CD4-positive, alpha-beta memory T cell (primary cell): ENCODE measurements at regions not wholly inside any gene's neighbourhood (a gene's known extent, or its start where the extent isn't known, plus 50 kb on each side); places are given as distances from the start of the nearest gene placed in this dataset.

ENCODE experiments used
- CTCF ChIA-PET: fragments of 350-600 bp; sonication (Branson Sonifier 250); formaldehyde crosslinking; loops from one replicate; lab custom pipeline; 2021; ENCODE audit warnings: inconsistent platforms; ENCODE audit not compliant: partially characterized antibody; lab: Charles Lee
- POLR2A ChIA-PET: fragments of 350-600 bp; sonication (Branson Sonifier 250); formaldehyde crosslinking; loops from one replicate; lab custom pipeline; 2021; ENCODE audit not compliant: partially characterized antibody; lab: Charles Lee
- DNase-seq, 5 donors: peaks; one replicate each; pipeline versions ENCODE4 v3.0.0 to v3.0.0-alpha.2; 2020 to 2022; ENCODE audit warnings: mixed read lengths in 1 of 5
- H3K27ac ChIP-seq: one replicate; pipeline ENCODE4 v1.7.0; 2013; ENCODE audit warnings: low read depth, low read length
- H3K27me3 ChIP-seq: 2 replicates; pipeline ENCODE4 v1.7.0; 2013; ENCODE audit warnings: mild to moderate bottlenecking, low read length, moderate library complexity; ENCODE audit not compliant: insufficient read depth
- H3K36me3 ChIP-seq: 2 replicates; pipeline ENCODE4 v1.7.0; 2013; ENCODE audit warnings: mild to moderate bottlenecking, low read length, moderate library complexity; ENCODE audit not compliant: insufficient read depth
- H3K4me1 ChIP-seq: 2 replicates; pipeline ENCODE4 v1.7.0; 2013; ENCODE audit warnings: mild to moderate bottlenecking, low read length, moderate library complexity; ENCODE audit not compliant: insufficient read depth
- H3K4me3 ChIP-seq, 2 donors: one replicate each; pipeline ENCODE4 v1.7.0; 2013; ENCODE audit warnings: low read length in 2 of 2, mild to moderate bottlenecking in 1 of 2
- H3K9me3 ChIP-seq, 2 donors: one replicate each; pipeline ENCODE4 v1.7.0; 2013; ENCODE audit warnings: low read length in 2 of 2, control low read depth in 1 of 2; ENCODE audit not compliant: control insufficient read depth in 1 of 2
- H3K27ac Mint-ChIP-seq, 7 donors: one replicate each; pipeline ENCODE4 v1.8.0; 2020 to 2021; ENCODE audit warnings: mixed read lengths in 7 of 7, mild to moderate bottlenecking in 6 of 7, inconsistent platforms in 3 of 7, moderate library complexity in 3 of 7
- H3K27me3 Mint-ChIP-seq, 2 donors: one replicate each; pipeline ENCODE4 v1.8.0; 2020 to 2021; ENCODE audit warnings: mixed read lengths in 2 of 2
- H3K36me3 Mint-ChIP-seq, 2 donors: one replicate each; pipeline ENCODE4 v1.8.0; 2020 to 2021; ENCODE audit warnings: mixed read lengths in 2 of 2, inconsistent platforms in 1 of 2, mild to moderate bottlenecking in 1 of 2
- H3K4me1 Mint-ChIP-seq, 4 donors: one replicate each; pipeline ENCODE4 v1.8.0; 2020 to 2021; ENCODE audit warnings: mixed read lengths in 4 of 4, mild to moderate bottlenecking in 1 of 4
- H3K4me3 Mint-ChIP-seq, 8 donors: one replicate each; pipeline ENCODE4 v1.8.0; 2020 to 2021; ENCODE audit warnings: mixed read lengths in 8 of 8, mild to moderate bottlenecking in 7 of 8, moderate library complexity in 6 of 8, inconsistent platforms in 3 of 8
- H3K9me3 Mint-ChIP-seq, 8 donors: one replicate each; pipeline ENCODE4 v1.8.0; 2020 to 2021; ENCODE audit warnings: mixed read lengths in 8 of 8, mild to moderate bottlenecking in 5 of 8, inconsistent platforms in 3 of 8, moderate library complexity in 1 of 8
- intact Hi-C: fragments of 100-400 bp; cut with micrococcal nuclease; formaldehyde crosslinking; loops from one replicate; pipeline ENCODE4 v1.15.1; 2023

- no peaks in the 10 kb centered on the region for H3K4me1 ChIP-seq
- no peaks in the 10 kb centered on the region for H3K36me3 Mint-ChIP-seq
- no peak overlapping the region for H3K27ac ChIP-seq
- POLR2A ChIA-PET, result no interaction called here
- H3K4me3 Mint-ChIP-seq, result no peak overlapping the region
- DNase-seq, result no peak
- peaks cover 0 to 11% (median 4%) of the 10 kb centered on the region in 8 donors for H3K9me3 Mint-ChIP-seq
- CTCF ChIA-PET, result no interaction called here
- intact Hi-C loops, result no loop called here
- no peaks in the 10 kb centered on the region for H3K27me3 Mint-ChIP-seq
- H3K27me3 ChIP-seq, result no peaks in the 10 kb centered on the region
- no peaks in the 10 kb centered on the region for H3K9me3 ChIP-seq
- no peak overlapping the region for H3K27ac Mint-ChIP-seq
- H3K4me3 ChIP-seq, result no peak overlapping the region
- H3K4me1 Mint-ChIP-seq, result no peaks in the 10 kb centered on the region
- H3K36me3 ChIP-seq, result no peaks in the 10 kb centered on the region
These were observed 119.4 kb upstream of the ROBO1 start for GRCh38 chr3:79887213-79887612.

DNA sequence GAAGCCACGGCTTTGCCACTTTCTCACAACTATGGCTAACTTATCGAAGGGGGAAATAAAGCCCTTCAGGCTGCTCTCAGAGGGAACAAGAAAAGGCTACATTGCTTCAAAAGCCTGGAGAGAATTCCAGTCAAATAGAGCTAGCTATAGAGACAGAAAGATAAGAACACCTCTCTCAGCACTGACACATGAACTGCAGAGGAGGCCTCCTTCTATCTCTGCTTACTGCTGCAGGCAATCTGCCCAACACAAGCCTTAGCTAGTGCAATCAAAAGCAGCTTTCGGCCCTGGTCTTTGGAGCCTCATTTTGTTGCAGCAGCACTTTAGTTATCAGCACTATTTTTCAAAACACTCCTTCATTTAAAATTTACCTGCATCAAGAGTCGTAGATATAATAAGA lies 118.4 kb upstream of the ROBO1 start:
- H3K4me1 Mint-ChIP-seq, result no peaks in the 10 kb centered on the region
- Histone ChIP-seq H3K27me3 (no peaks in the 10 kb centered on the region), H3K36me3 (no peaks in the 10 kb centered on the region), H3K4me3 (no peak overlapping the region), H3K27ac (no peak overlapping the region), H3K4me1 (no peaks in the 10 kb centered on the region), H3K9me3 (no peaks in the 10 kb centered on the region)
- peaks cover 0 to 9% (median 2%) of the 10 kb centered on the region in 8 donors for H3K9me3 Mint-ChIP-seq
- intact Hi-C loops, result no loop called here
- DNase-seq, result no peak
- no peaks in the 10 kb centered on the region for H3K36me3 Mint-ChIP-seq
- no peak overlapping the region for H3K27ac Mint-ChIP-seq
- POLR2A ChIA-PET, result no interaction called here
- H3K27me3 Mint-ChIP-seq, result no peaks in the 10 kb centered on the region
- H3K4me3 Mint-ChIP-seq, result no peak overlapping the region
- CTCF ChIA-PET, result no interaction called here

DNA sequence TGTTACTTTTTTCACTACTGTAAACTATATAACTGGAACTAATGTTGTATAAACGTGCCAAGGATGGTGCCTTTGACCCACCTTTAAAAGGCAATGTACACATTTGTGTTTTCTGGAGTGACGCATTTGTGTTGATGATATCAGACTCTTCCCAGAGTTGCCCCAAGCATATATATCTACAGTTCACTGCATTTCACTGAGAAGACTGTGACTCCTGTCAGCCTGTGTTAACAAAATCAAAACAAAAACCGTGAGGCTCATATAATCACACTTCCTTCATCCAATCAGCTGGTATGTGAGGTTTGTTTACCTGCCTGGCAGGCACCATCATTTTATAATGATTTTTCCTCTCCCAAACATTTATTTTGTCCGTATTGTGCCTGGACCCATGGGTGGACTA lies 117.6 kb upstream of the ROBO1 start:
- intact Hi-C loops, result no loop called here
- H3K9me3 Mint-ChIP-seq, result peaks cover 0 to 9% (median 3%) of the 10 kb centered on the region in 8 donors
- no peaks in the 10 kb centered on the region for H3K4me1 Mint-ChIP-seq
- CTCF ChIA-PET, result no interaction called here
- no peaks in the 10 kb centered on the region for H3K36me3 ChIP-seq
- H3K27ac ChIP-seq, result no peak overlapping the region
- POLR2A ChIA-PET, result no interaction called here
- no peaks in the 10 kb centered on the region for H3K27me3 Mint-ChIP-seq
- no peak for DNase-seq
- H3K4me1 ChIP-seq, result no peaks in the 10 kb centered on the region
- no peak overlapping the region for H3K4me3 Mint-ChIP-seq
- no peaks in the 10 kb centered on the region for H3K9me3 ChIP-seq
- H3K36me3 Mint-ChIP-seq, result no peaks in the 10 kb centered on the region
- no peak overlapping the region for H3K27ac Mint-ChIP-seq
- H3K4me3 ChIP-seq, result no peak overlapping the region
- no peaks in the 10 kb centered on the region for H3K27me3 ChIP-seq

- no peaks in the 10 kb centered on the region for H3K27me3 Mint-ChIP-seq
- no peak overlapping the region for H3K4me3 ChIP-seq
- no peaks in the 10 kb centered on the region for H3K36me3 Mint-ChIP-seq
- intact Hi-C loops, result no loop called here
- no peak overlapping the region for H3K4me3 Mint-ChIP-seq
- H3K36me3 ChIP-seq, result no peaks in the 10 kb centered on the region
- no peak for DNase-seq
- no peaks in the 10 kb centered on the region for H3K27me3 ChIP-seq
- H3K4me1 ChIP-seq, result no peaks in the 10 kb centered on the region
- ChIA-PET POLR2A (no interaction called here), CTCF (no interaction called here)
- H3K27ac ChIP-seq, result no peak overlapping the region
- peaks cover 0 to 7% (median 0%) of the 10 kb centered on the region in 8 donors for H3K9me3 Mint-ChIP-seq
- no peaks in the 10 kb centered on the region for H3K9me3 ChIP-seq
- H3K4me1 Mint-ChIP-seq, result no peaks in the 10 kb centered on the region
- H3K27ac Mint-ChIP-seq, result no peak overlapping the region
These were observed 116.6 kb upstream of the ROBO1 start for GRCh38 chr3:79884354-79884753.

GRCh38 chr3:79881431-79881830 lies 113.6 kb upstream of the ROBO1 start:
- POLR2A ChIA-PET, result no interaction called here
- H3K27me3 ChIP-seq, result no peaks in the 10 kb centered on the region
- no peaks in the 10 kb centered on the region for H3K27me3 Mint-ChIP-seq

DNA sequence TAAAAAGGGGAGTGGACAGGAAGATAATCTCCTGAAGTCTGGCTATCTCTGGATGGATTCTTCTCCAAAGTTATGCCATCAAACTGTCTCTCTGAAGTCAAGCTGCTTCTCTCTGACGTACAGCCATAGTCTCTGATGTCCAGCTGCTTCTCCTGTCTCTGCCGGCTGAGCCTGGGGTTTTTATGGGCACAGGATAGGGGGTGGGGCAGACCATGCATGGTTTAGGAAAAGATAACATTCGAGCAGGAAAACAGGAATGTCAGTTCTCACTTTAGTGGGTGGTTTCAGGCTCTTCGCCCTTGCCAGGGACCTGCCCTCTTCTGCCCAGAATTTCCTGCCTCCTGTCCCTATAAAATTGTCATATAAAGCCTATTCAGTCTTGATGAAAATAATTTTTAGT lies 110.9 kb upstream of the ROBO1 start:
- H3K27ac ChIP-seq, result no peak overlapping the region
- H3K9me3 Mint-ChIP-seq, result peaks cover 0 to 13% (median 4%) of the 10 kb centered on the region in 8 donors
- ChIA-PET CTCF (no interaction called here), POLR2A (no interaction called here)
- no peaks in the 10 kb centered on the region for H3K36me3 ChIP-seq
- no peak overlapping the region for H3K4me3 ChIP-seq
- H3K36me3 Mint-ChIP-seq, result no peaks in the 10 kb centered on the region
- no peaks in the 10 kb centered on the region for H3K4me1 ChIP-seq
- H3K4me3 Mint-ChIP-seq, result no peak overlapping the region
- H3K27me3 Mint-ChIP-seq, result no peaks in the 10 kb centered on the region
- H3K27me3 ChIP-seq, result no peaks in the 10 kb centered on the region
- intact Hi-C loops, result no loop called here
- DNase-seq, result no peak
- H3K27ac Mint-ChIP-seq, result no peak overlapping the region
- H3K9me3 ChIP-seq, result peaks cover 0 to 6% of the 10 kb centered on the region in 2 donors
- no peaks in the 10 kb centered on the region for H3K4me1 Mint-ChIP-seq

More at GRCh38 chr3:79881431-79881830, 113.6 kb upstream of the ROBO1 start:
- Histone ChIP-seq H3K4me3 (no peak overlapping the region), H3K36me3 (no peaks in the 10 kb centered on the region), H3K9me3 (peaks cover 0 to 6% of the 10 kb centered on the region in 2 donors), H3K4me1 (no peaks in the 10 kb centered on the region), H3K27ac (no peak overlapping the region)
- Mint-ChIP-seq H3K4me3 (no peak overlapping the region), H3K9me3 (peaks cover 0 to 13% (median 3%) of the 10 kb centered on the region in 8 donors), H3K27ac (no peak overlapping the region), H3K4me1 (no peaks in the 10 kb centered on the region), H3K36me3 (no peaks in the 10 kb centered on the region)
- intact Hi-C loops, result no loop called here
- no peak for DNase-seq
- CTCF ChIA-PET, result no interaction called here

DNA sequence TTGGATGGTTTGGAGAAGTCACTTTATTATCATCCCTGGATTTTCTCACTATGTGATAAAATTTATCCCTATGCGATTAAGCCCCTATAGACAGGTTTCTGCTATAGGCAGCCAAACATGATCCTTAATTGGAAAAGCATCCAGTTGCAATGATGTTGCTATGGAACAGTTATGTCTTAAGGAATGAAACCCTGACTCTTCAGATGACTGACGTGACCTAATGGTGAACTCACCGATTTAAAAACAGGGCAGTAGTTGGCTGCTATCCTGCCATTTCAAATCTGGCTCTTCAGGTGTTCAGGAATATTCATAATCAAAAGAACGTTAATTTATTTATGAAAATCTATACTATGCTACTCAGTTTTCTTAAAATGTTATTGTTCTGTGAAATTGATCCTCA lies 106.8 kb upstream of the ROBO1 start:
- no peak overlapping the region for H3K27ac Mint-ChIP-seq
- H3K36me3 ChIP-seq, result no peaks in the 10 kb centered on the region
- intact Hi-C loops, result no loop called here
- no peak for DNase-seq
- H3K27me3 ChIP-seq, result no peaks in the 10 kb centered on the region
- H3K4me3 ChIP-seq, result no peak overlapping the region
- H3K36me3 Mint-ChIP-seq, result no peaks in the 10 kb centered on the region
- peaks cover 1 to 13% (median 5%) of the 10 kb centered on the region in 8 donors for H3K9me3 Mint-ChIP-seq
- ChIA-PET CTCF (no interaction called here), POLR2A (no interaction called here)
- no peaks in the 10 kb centered on the region for H3K4me1 Mint-ChIP-seq
- no peak overlapping the region for H3K4me3 Mint-ChIP-seq
- peaks cover 0 to 6% of the 10 kb centered on the region in 2 donors for H3K9me3 ChIP-seq
- no peaks in the 10 kb centered on the region for H3K27me3 Mint-ChIP-seq
- no peak overlapping the region for H3K27ac ChIP-seq
- no peaks in the 10 kb centered on the region for H3K4me1 ChIP-seq

DNA sequence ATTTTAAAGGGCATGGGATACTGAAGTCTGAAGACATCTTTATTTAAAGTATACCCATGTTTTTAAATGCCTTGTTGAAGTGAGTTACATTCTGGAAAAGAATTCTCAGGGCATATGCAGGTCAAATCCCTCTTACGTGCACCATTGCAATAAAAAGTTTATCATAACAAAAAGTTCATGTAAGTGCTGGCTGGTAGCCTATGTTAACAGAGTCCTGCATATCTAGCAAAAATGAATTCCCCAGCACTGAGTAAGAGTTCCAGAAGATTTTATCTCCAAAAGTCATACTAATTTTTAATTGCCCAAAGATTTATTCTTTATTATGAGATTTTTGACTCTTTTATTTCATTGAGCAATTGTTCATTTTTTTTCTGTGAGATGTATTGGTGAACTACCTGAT lies 104.7 kb upstream of the ROBO1 start:
- Mint-ChIP-seq H3K36me3 (no peaks in the 10 kb centered on the region), H3K27ac (no peak overlapping the region), H3K4me3 (no peak overlapping the region), H3K9me3 (peaks cover 2 to 16% (median 10%) of the 10 kb centered on the region in 8 donors), H3K4me1 (no peaks in the 10 kb centered on the region), H3K27me3 (no peaks in the 10 kb centered on the region)
- Histone ChIP-seq H3K36me3 (no peaks in the 10 kb centered on the region), H3K4me1 (no peaks in the 10 kb centered on the region), H3K27me3 (no peaks in the 10 kb centered on the region), H3K27ac (no peak overlapping the region), H3K9me3 (peaks cover 0 to 3% of the 10 kb centered on the region in 2 donors), H3K4me3 (no peak overlapping the region)
- POLR2A ChIA-PET, result no interaction called here
- intact Hi-C loops, result no loop called here
- CTCF ChIA-PET, result no interaction called here
- DNase-seq, result no peak
